Lung (tissue), 11 donors: ENCODE measurements at regions not wholly inside any gene's neighbourhood (a gene's known extent, or its start where the extent isn't known, plus 50 kb on each side); places are given as distances from the start of the nearest gene placed in this dataset.

ENCODE experiments used
- ATAC-seq: fragments of 200-7000 bp; cut with Tn5 transposase; one replicate; pipeline ENCODE4 v1.9.1; 2020; ENCODE audit warnings: moderate number of reproducible peaks; ENCODE audit not compliant: insufficient read depth, low FRiP score
- DNase-seq, 3 donors: peaks; one replicate each; pipeline ENCODE4 v3.0.0-alpha.2; 2013 to 2017
- H3K27ac ChIP-seq, 2 donors: one replicate each; pipeline ENCODE4 v1.5.1; 2013; ENCODE audit warnings: mild to moderate bottlenecking in 2 of 2, moderate library complexity in 2 of 2, control low read depth in 1 of 2, inconsistent platforms in 1 of 2, low read depth in 1 of 2, low read length in 1 of 2
- H3K27me3 ChIP-seq, 3 donors: one replicate each; pipeline ENCODE4 v1.5.1; 2013; ENCODE audit warnings: low read length in 2 of 3; ENCODE audit not compliant: control insufficient read depth in 3 of 3, insufficient read depth in 3 of 3
- H3K36me3 ChIP-seq, 4 donors: one replicate each; pipeline ENCODE4 v1.5.1; 2013; ENCODE audit warnings: low read length in 4 of 4, mild to moderate bottlenecking in 1 of 4, moderate library complexity in 1 of 4; ENCODE audit not compliant: control insufficient read depth in 4 of 4, insufficient read depth in 4 of 4
- H3K4me1 ChIP-seq, 5 donors: one replicate each; pipeline ENCODE4 v1.5.1; 2013; ENCODE audit warnings: low read length in 5 of 5, mild to moderate bottlenecking in 2 of 5, moderate library complexity in 1 of 5; ENCODE audit not compliant: control insufficient read depth in 5 of 5, insufficient read depth in 5 of 5
- H3K4me3 ChIP-seq: one replicate; pipeline ENCODE4 v1.5.1; 2013; ENCODE audit warnings: mild to moderate bottlenecking, control low read depth, moderate library complexity
- H3K9ac ChIP-seq, 2 donors: one replicate each; pipeline ENCODE4 v1.5.1; 2013; ENCODE audit warnings: low read length in 2 of 2, control low read depth in 1 of 2; ENCODE audit not compliant: insufficient read depth in 1 of 2
- H3K9me3 ChIP-seq, 4 donors: one replicate each; pipeline ENCODE4 v1.5.1; 2013; ENCODE audit warnings: low read length in 3 of 4, mild to moderate bottlenecking in 1 of 4, moderate library complexity in 1 of 4; ENCODE audit not compliant: control insufficient read depth in 4 of 4, insufficient read depth in 3 of 4
- CTCF ChIP-seq: IDR thresholded peaks from 2 replicates; pipeline ENCODE4 v1.5.1; 2012; ENCODE audit warnings: mild to moderate bottlenecking; ENCODE audit errors: control extremely low read depth, extremely low read depth
- WGBS, 2 donors: extraction: QIAGEN DNeasy Blood & Tissue Kit; methylation state at CpG; one replicate each; pipeline ENCODE4 v1.1.7; 2013; 5-methylcytosine and 5-hydroxymethylcytosine counted together
- donor health status: control.
- donor health status: control.
- donor health status: Bipolar disorder and iron deficiency.
- donor health status: healthy.
- donor health status: DM: yes; HTN: yes; CAD: no.

- Histone ChIP-seq H3K27ac (no peak overlapping the region), H3K4me1 (peaks cover 0 to 7% (median 2%) of the 10 kb centered on the region in 5 donors), H3K36me3 (no peaks in the 10 kb centered on the region), H3K9ac (no peak overlapping the region), H3K27me3 (no peaks in the 10 kb centered on the region), H3K4me3 (no peak overlapping the region), H3K9me3 (no peaks in the 10 kb centered on the region)
- WGBS, 2 donors: 45 to 69% methylated on average over 15 of the region's 15 CpGs
- ATAC-seq (no peak), DNase-seq (no peak)
- no peak for TF ChIP-seq CTCF
Measured at GRCh38 chr1:25020173-25020845, 90.2 kb upstream of the RUNX3 start.

GRCh38 chr1:25019337-25020172 lies 89.5 kb upstream of the RUNX3 start:
- Histone ChIP-seq H3K9ac (no peak overlapping the region), H3K27me3 (no peaks in the 10 kb centered on the region), H3K9me3 (no peaks in the 10 kb centered on the region), H3K36me3 (no peaks in the 10 kb centered on the region), H3K27ac (no peak overlapping the region), H3K4me1 (peaks cover 0 to 7% (median 2%) of the 10 kb centered on the region in 5 donors), H3K4me3 (no peak overlapping the region)
- TF ChIP-seq CTCF: no peak
- no peak for ATAC-seq
- 85 to 94% methylated on average over 13 of the region's 13 CpGs for WGBS, 2 donors
- no peak for DNase-seq

GRCh38 chr1:25018943-25019336 lies 88.9 kb upstream of the RUNX3 start:
- H3K36me3 ChIP-seq: no peaks in the 10 kb centered on the region
- no peak overlapping the region for H3K9ac ChIP-seq
- no peak for TF ChIP-seq CTCF
- no peak for DNase-seq
- no peak overlapping the region for H3K4me3 ChIP-seq
- WGBS, 2 donors: 82 to 87% methylated on average over 5 of the region's 5 CpGs
- H3K27ac ChIP-seq: no peak overlapping the region
- no peak for ATAC-seq
- no peaks in the 10 kb centered on the region for H3K9me3 ChIP-seq
- H3K27me3 ChIP-seq: no peaks in the 10 kb centered on the region
- H3K4me1 ChIP-seq: peaks cover 0 to 7% (median 2%) of the 10 kb centered on the region in 5 donors
